ENCODE measurements at regions not wholly inside any gene's neighbourhood (a gene's known extent, or its start where the extent isn't known, plus 50 kb on each side); places are given as distances from the start of the nearest gene placed in this dataset.
A peak's percentile ranks its signal among the peaks of the same experiment; 100 is the strongest.

- TF ChIP-seq TCF3 (CRISPR knock-in tag; IDR thresholded peaks at IDR 0.05), result peak; percentile 93
- no peak for TF ChIP-seq BRD4 (IDR thresholded peaks at IDR 0.05)
- TF ChIP-seq MEIS2 (IDR thresholded peaks at IDR 0.05; ENCODE audit: partially characterized antibody), result peak; percentile 32
- TF ChIP-seq, protein P1, sequence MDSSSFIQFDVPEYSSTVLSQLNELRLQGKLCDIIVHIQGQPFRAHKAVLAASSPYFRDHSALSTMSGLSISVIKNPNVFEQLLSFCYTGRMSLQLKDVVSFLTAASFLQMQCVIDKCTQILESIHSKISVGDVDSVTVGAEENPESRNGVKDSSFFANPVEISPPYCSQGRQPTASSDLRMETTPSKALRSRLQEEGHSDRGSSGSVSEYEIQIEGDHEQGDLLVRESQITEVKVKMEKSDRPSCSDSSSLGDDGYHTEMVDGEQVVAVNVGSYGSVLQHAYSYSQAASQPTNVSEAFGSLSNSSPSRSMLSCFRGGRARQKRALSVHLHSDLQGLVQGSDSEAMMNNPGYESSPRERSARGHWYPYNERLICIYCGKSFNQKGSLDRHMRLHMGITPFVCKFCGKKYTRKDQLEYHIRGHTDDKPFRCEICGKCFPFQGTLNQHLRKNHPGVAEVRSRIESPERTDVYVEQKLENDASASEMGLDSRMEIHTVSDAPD (CRISPR knock-in tag; IDR thresholded peaks at IDR 0.05), result no peak
- no peak for TF ChIP-seq PTRF (tag; IDR thresholded peaks at IDR 0.05)
- TF ChIP-seq, protein P2, sequence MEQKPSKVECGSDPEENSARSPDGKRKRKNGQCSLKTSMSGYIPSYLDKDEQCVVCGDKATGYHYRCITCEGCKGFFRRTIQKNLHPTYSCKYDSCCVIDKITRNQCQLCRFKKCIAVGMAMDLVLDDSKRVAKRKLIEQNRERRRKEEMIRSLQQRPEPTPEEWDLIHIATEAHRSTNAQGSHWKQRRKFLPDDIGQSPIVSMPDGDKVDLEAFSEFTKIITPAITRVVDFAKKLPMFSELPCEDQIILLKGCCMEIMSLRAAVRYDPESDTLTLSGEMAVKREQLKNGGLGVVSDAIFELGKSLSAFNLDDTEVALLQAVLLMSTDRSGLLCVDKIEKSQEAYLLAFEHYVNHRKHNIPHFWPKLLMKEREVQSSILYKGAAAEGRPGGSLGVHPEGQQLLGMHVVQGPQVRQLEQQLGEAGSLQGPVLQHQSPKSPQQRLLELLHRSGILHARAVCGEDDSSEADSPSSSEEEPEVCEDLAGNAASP (IDR thresholded peaks at IDR 0.05), result no peak
- TF ChIP-seq DIDO1 (tag; IDR thresholded peaks at IDR 0.05; ENCODE audit: low read depth), result no peak
- no peak for TF ChIP-seq TCFL5 (CRISPR knock-in tag; conservative IDR thresholded peaks at IDR 0.05)
- TF ChIP-seq BRD9 (IDR thresholded peaks at IDR 0.05; ENCODE audit: low read depth, partially characterized antibody), result no peak
- TF ChIP-seq, protein P3, sequence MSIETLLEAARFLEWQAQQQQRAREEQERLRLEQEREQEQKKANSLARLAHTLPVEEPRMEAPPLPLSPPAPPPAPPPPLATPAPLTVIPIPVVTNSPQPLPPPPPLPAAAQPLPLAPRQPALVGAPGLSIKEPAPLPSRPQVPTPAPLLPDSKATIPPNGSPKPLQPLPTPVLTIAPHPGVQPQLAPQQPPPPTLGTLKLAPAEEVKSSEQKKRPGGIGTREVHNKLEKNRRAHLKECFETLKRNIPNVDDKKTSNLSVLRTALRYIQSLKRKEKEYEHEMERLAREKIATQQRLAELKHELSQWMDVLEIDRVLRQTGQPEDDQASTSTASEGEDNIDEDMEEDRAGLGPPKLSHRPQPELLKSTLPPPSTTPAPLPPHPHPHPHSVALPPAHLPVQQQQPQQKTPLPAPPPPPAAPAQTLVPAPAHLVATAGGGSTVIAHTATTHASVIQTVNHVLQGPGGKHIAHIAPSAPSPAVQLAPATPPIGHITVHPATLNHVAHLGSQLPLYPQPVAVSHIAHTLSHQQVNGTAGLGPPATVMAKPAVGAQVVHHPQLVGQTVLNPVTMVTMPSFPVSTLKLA (conservative IDR thresholded peaks at IDR 0.05), result no peak; a peak in 1 of 4 replicates
- TF ChIP-seq, protein P4, sequence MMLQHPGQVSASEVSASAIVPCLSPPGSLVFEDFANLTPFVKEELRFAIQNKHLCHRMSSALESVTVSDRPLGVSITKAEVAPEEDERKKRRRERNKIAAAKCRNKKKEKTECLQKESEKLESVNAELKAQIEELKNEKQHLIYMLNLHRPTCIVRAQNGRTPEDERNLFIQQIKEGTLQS (IDR thresholded peaks at IDR 0.05), result no peak
- TF ChIP-seq, protein P4 (CRISPR knock-in tag; conservative IDR thresholded peaks at IDR 0.05), result no peak
- no peak for TF ChIP-seq USF1 (CRISPR knock-in tag; IDR thresholded peaks at IDR 0.05)
- TF ChIP-seq CHD4 (IDR thresholded peaks at IDR 0.05; ENCODE audit: insufficient read depth, insufficient replicate concordance, low read depth, low read length, poor library complexity, severe bottlenecking), result no peak
- TF ChIP-seq NR2C2 (CRISPR knock-in tag; IDR thresholded peaks at IDR 0.05), result no peak
- TF ChIP-seq NR2C2 (tag; IDR thresholded peaks at IDR 0.05), result no peak
- no peak for TF ChIP-seq ZNF780A (CRISPR knock-in tag; IDR thresholded peaks at IDR 0.05)
- 0 out of 2 replicates have a peak, but pooled peaks have one; percentile 73 for TF ChIP-seq MTA3 (IDR thresholded peaks at IDR 0.05; ENCODE audit: borderline replicate concordance)
- no peak for TF ChIP-seq ZNF282 (CRISPR knock-in tag; IDR thresholded peaks at IDR 0.05)
- TF ChIP-seq SFPQ (IDR thresholded peaks at IDR 0.05; ENCODE audit: low read depth, low read length), result no peak
- TF ChIP-seq RBM22 (IDR thresholded peaks at IDR 0.05; ENCODE audit: low read depth, low read length, poor library complexity, severe bottlenecking), result no peak
Observed at GRCh38 chrX:114058988-114059418, 524.9 kb upstream of the HTR2C start (continued).

Data from K562 (cell line).